ENCODE measurements at regions not wholly inside any gene's neighbourhood (a gene's known extent, or its start where the extent isn't known, plus 50 kb on each side); places are given as distances from the start of the nearest gene placed in this dataset.
"Not testable (repeated sequence)": the region's sequence is repeated elsewhere in the genome, so short reads cannot be mapped to it uniquely, and the experiment has no call there.

DNA sequence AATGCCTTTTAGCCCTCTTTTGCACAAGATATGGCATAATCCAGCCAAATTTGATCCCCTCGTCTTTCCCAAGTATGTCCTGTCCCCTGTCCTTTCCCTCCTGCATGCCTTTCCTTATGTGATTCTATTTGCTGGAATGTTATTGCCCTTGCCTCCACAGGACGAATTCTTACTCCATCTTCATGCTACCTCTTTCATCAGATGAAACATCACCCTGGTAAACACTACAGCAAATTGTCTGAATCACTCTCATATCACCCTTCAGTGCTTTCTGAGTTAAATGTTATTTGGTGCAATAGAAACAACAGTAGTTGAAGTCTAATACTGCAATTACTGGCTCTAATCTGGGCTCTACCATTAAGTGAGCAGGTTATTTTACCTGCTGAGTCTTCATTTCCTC, 52.2 kb upstream of the FAT1 start:
- FAIRE-seq (no peak), DNase-seq (ENCODE audit: insufficient read length, low spot score) (no peak)
- no peak for TF ChIP-seq POLR2A (IDR thresholded peaks at IDR 0.05; ENCODE audit: low read depth, low read length)

DNA sequence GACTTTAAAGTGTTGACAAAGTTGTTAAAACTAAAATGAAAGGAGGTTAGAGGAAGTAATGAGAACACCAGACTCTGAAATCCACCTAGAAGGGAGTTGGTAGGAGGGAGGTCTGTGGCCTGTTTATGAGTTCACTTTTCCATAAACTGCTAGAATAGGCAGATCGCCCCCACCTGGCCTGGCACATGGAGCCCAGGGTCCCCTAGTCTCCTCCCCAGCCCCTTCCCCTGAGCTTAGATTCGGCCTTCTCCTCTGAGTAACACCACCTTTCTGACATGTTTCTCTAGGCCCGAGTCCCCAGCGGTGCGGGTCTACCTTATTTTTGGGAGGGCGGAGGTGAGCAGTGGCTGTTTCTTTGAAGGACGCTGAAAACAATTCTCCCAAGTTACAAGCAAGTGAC, 54.5 kb upstream of the FAT1 start:
- no peak for TF ChIP-seq POLR2A (IDR thresholded peaks at IDR 0.05; ENCODE audit: low read depth, low read length)
- no peak for DNase-seq (ENCODE audit: insufficient read length, low spot score)
- no peak for FAIRE-seq

DNA sequence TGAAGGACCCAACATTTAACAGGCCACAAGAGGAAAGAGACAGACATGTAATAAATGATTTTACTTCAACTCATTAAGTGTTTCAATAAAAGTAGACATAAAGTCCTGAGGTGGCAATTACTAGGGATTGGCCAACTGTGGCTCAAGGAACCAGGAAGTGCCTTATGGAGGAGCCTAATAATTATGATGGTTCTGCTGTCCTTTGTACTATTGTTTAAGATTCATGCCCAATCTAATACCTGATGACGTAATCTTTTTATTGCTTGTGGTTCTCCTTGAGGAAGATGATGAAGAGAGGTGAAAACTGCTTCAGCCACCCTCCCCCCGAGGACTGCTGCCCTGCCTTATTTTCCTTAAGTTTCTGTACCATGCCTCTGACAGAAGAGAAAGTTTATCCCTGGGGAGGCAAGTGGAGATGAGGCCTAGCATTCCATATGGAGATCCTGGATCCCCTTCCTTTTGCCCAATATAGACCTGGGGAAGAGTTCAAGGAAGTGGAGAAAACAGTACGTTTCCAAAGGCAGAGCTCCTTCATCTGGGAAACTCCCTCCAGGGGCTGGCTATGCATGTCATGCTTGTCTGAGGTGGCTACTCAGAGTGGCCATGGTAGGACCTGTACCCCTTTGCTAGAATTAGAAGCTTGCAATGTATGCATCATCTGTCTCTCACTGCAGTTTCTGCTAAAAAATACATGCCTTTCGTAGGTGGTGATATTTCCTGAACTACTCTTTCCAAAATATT, 56.8 kb upstream of the FAT1 start:
- no peak for FAIRE-seq
- DNase-seq (ENCODE audit: insufficient read length, low spot score), result no peak
- TF ChIP-seq POLR2A (IDR thresholded peaks at IDR 0.05; ENCODE audit: low read depth, low read length), result no peak

DNA sequence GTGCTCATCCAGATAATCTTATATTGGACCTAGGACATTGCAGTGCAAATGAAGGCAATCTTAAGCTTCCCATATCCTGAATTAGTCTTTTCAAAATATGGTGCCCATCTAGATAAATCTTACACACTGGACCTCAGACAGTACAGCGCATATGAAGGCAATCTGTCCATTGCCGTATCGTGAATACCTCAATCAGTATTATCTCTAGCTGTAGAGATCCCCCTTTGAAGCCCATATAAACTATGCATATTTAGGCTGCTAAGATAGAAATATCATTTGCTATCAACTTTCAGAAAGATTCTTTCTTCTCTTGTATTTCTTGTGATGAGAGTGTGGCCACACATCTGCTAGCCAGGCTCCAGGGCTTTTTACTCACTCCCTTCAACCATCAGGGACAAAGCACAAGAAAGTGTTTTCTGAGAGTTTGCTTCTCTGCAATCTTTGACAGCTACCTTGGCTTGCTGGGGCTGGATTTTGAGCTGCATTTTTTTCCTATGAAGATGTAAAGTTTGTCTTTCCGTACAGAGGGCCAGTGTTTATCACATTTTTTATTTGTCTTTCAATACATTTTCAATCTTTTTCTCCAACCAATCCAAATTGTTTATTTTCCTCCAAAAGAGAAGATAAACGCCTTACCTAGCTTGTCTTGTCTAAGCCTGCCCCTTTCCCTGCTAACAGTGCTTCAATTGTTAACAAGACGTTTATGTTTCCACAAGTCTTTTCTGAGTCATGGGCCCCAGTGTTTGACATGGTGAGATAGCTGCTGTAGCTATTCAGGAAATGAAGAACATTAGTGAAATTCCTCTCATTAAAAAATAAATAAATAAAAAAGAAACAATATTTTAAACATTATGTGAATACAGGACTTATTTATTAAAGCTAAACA, 57.6 kb upstream of the FAT1 start:
- FAIRE-seq (no peak), DNase-seq (ENCODE audit: insufficient read length, low spot score) (no peak)
- no peak for TF ChIP-seq POLR2A (IDR thresholded peaks at IDR 0.05; ENCODE audit: low read depth, low read length)

- FAIRE-seq (no peak), DNase-seq (ENCODE audit: insufficient read length, low spot score) (no peak)
- TF ChIP-seq POLR2A (IDR thresholded peaks at IDR 0.05; ENCODE audit: low read depth, low read length), result no peak
Observed at GRCh38 chr4:186782302-186782701, 58.6 kb upstream of the FAT1 start.

GRCh38 chr4:186787536-186787935, 63.9 kb upstream of the FAT1 start:
- DNase-seq (ENCODE audit: insufficient read length, low spot score) (no peak), FAIRE-seq (no peak)
- TF ChIP-seq POLR2A (IDR thresholded peaks at IDR 0.05; ENCODE audit: low read depth, low read length), result no peak

- no peak for TF ChIP-seq POLR2A (IDR thresholded peaks at IDR 0.05; ENCODE audit: low read depth, low read length)
- DNase-seq (ENCODE audit: insufficient read length, low spot score) (no peak), FAIRE-seq (no peak)
Observed at GRCh38 chr4:186789651-186790050, 66.0 kb upstream of the FAT1 start.

GRCh38 chr4:186790630-186791029, 67.0 kb upstream of the FAT1 start:
- no peak for TF ChIP-seq POLR2A (IDR thresholded peaks at IDR 0.05; ENCODE audit: low read depth, low read length)
- FAIRE-seq (no peak), DNase-seq (ENCODE audit: insufficient read length, low spot score) (no peak)

DNA sequence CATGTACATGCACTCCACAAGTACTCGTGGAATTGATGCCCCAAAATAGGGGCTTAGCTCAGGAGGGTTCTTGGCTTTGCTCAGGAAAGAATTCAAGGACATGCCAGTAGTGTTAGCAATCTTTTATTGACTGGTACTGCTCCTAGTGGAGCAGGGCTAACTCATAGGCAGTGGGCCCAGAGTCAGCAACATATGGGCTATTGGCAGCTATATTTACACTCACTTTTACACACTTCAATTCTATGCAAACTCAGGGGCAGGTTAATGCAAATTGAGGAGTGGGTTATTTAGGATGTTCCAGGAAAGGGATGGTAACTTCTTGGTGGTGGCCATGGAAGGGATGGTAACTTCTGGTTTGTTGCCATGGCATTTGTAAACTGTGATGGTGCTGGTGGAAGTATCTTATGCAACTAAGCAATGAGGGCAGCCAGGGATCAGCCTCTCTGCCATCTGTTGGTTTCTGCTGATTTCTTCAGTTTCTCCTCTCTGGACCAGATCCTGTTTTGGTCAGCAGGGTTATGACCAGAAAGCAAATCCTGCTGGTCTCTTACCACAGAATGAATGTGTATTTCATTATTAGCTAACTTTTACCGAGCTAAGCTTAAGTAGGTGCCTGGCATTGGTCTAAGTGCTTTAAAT, 69.2 kb upstream of the FAT1 start:
- FAIRE-seq (no peak), DNase-seq (ENCODE audit: insufficient read length, low spot score) (no peak)
- TF ChIP-seq POLR2A (IDR thresholded peaks at IDR 0.05; ENCODE audit: low read depth, low read length), result no peak

DNA sequence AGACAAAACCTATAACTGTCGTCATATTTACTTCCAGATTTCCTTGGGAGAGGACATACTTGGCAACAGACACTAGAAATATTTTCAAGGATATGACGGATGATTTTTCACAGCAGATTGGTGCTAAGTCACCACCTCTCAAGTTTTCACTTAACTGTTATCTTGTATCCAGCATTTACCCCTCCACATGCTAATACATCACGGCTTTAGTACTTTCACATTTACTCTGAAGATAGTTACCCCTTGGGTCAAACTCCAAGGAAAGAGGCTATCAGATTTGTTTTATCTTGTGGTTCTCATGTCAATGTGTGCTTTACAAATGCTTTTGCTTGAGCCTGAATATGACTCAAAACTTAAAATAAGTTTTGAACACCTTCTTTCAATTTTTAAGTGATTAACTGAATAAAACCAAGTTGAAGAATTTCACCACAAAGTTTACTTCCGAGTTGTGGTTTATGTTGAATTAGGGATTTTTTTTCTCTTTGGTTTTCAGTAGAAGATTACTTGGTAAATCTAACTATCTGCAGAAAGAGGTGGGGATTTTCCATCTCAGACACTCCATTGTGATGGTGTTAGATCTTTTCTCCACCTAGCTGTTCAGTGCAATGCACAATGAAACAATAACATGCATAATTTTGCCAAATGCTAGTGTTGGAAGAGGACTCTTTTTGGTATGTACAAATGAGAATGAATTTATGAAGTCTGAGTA, 75.4 kb upstream of the FAT1 start:
- TF ChIP-seq POLR2A (IDR thresholded peaks at IDR 0.05; ENCODE audit: low read depth, low read length), result no peak
- DNase-seq (ENCODE audit: insufficient read length, low spot score), result no peak
- no peak for FAIRE-seq

GRCh38 chr4:186805020-186805820, 81.6 kb upstream of the FAT1 start:
- no peak for TF ChIP-seq POLR2A (IDR thresholded peaks at IDR 0.05; ENCODE audit: low read depth, low read length)
- no peak for FAIRE-seq
- DNase-seq (ENCODE audit: insufficient read length, low spot score), result no peak

DNA sequence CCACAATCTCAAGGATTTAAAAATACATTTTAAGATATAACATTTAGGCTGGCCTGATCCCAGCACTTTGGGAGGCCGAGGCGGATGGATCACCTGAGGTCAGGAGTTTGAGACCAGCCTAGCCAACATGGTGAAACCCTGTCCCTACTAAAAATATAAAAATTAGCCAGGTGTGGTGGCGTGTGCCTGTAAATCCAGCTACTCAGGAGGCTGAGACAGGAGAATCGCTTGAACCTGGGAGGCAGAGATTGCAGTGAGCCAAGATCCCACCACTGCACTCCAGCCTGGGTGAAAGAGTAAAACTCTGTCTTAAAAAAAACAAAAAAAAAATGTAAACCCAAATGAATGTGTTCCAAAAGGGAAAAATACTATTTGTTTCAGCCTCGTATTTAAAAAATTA, 82.3 kb upstream of the FAT1 start:
- not testable (repeated sequence) for FAIRE-seq; DNase-seq (ENCODE audit: insufficient read length, low spot score)
